Esophagus squamous epithelium (tissue), 4 donors: ENCODE measurements at regions not wholly inside any gene's neighbourhood (a gene's known extent, or its start where the extent isn't known, plus 50 kb on each side); places are given as distances from the start of the nearest gene placed in this dataset.

Experiments
- CTCF ChIP-seq, 6 experiments: fragments of 450-650 bp in 4 of 6; fragments of 200-600 bp in 2 of 6; sonication (generic) in 2 of 6; IDR thresholded peaks; one replicate each; pipeline ENCODE4 v1.5.1; 2016 to 2019; ENCODE audit warnings: antibody characterized with exemption in 6 of 6, mild to moderate bottlenecking in 4 of 6, moderate library complexity in 4 of 6
- POLR2A ChIP-seq, 4 donors: fragments of 450-650 bp; IDR thresholded peaks; one replicate each; pipeline ENCODE4 v1.6.1; 2017; ENCODE audit warnings: antibody characterized with exemption in 4 of 4, mild to moderate bottlenecking in 4 of 4, moderate library complexity in 3 of 4

- TF ChIP-seq CTCF (IDR thresholded peaks at IDR 0.05): no peak
- no peak for TF ChIP-seq POLR2A (IDR thresholded peaks at IDR 0.05)
These were observed 99.3 kb upstream of the TMEM18 start for GRCh38 chr2:776487-776886.
